GM19467 (cell line): ENCODE measurements at regions not wholly inside any gene's neighbourhood (a gene's known extent, or its start where the extent isn't known, plus 50 kb on each side); places are given as distances from the start of the nearest gene placed in this dataset.

ENCODE experiments used
- ATAC-seq: cut with Tn5 transposase; IDR thresholded peaks from one replicate; pipeline ENCODE4 v1.9.1; 2021; ENCODE audit warnings: mild to moderate bottlenecking, moderate library complexity; ENCODE audit not compliant: unreplicated experiment

- ATAC-seq = no peak
Observed at GRCh38 chr10:105834261-105835059, 1193.4 kb downstream of the SORCS3 start.

DNA sequence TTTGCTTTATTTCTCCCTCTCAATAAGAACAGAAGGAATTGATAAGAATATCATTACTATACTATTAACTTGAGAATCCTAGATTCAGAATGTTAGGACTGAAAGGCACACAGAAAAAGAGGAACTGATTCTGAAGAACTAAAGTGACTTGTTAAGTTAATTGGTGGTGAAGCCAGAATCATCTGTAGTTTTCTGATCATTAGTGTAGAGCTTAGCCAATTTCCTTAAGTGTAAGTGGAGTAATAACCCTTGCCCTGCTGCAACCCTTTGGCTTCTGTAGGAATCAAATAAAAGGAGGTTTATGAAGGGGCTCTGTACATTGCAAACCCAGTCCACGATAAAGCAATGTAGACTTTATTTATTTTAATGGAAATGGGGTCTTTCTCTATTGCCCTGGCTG lies 1186.0 kb downstream of the SORCS3 start:
- ATAC-seq = no peak

DNA sequence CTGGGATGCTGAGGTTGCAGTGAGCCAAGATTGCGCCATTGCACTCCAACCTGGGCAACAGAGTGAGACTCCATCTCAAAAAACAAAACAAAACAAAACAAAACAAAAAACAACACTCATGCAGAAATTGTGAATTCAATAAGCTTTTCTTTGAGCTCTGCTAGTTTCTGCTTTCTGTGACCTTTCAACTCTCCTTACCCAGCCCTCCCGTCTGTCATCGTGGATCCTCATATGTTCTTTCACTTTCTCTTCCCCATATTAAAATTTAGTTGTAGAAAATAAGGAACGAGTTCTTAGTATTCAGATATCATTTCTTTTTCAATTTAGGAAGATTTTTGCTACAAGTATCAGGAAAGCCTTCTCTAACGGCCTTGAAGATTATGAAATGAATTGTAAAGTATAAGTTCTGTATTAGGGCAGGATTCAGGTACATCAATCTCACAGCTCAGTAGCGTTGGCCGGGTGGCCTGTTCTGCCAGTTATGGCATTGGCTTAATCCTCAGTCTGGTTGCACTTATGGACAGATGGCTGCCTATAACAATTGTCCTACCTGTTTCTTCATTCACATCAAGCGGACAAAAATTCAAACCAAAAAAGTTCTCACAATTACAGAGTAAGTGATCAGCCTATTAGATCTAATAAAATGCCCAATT lies 1167.0 kb downstream of the SORCS3 start:
- ATAC-seq = no peak

DNA sequence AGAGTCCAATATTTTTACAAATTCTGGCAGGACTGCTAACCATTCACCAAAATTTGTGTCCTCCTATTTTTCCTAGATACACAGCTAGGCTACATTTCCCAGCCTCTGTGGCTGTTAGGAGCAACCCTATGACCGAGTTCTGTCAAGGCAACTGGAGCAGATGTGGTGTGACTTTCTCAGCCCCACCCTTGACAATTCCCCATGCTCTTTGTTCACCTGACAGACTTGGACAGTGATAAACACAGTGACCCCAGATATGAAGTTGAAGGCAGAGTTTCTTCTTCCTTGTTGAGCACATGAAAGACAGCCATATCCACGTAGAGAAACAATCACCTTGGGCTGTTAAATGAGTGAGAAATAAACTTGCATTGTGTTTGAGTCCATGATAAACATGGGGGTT lies 1162.1 kb downstream of the SORCS3 start:
- no peak for ATAC-seq

DNA sequence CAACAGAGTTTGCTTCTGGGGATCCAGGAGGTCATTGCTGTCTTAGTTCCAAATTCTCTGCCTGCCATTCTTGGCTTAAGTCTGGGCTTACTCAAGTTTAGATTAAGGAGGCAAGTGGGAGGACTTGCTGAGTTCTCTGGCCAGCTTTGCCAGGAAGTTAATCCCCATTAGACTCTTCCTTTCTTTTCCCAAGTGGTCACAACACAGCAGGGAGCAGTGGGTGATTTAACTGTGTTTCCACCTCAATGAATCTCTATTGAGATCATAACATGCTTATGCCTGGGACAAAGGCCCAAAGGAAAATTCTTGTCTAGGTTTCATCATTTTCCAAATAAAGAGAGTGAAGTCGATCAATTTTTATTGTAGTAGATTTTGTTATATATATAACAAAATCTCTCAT lies 1159.6 kb downstream of the SORCS3 start:
- no peak for ATAC-seq

- ATAC-seq = no peak
Observed at GRCh38 chr10:105798328-105798889, 1157.3 kb downstream of the SORCS3 start.

GRCh38 chr10:105797234-105797890 lies 1156.3 kb downstream of the SORCS3 start:
- no peak for ATAC-seq

DNA sequence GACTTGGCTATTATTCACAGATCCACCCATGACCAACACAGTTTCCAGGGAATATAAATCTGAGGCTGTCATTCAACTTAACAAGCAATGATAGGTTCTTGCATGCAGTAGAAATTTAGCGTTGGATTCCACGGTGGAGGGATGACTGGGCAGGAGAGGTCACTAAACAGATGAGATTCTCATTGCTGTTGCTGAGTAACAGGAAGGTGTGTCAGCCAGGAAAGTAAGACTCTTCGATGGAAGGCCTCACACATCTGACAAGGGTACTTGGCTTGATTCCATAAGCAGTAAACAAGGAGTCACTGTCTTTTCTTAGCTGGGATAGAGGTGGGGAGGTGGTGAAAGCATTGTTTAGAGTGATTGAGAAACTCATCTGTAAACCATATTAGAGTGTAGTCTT lies 1152.0 kb downstream of the SORCS3 start:
- no peak for ATAC-seq

GRCh38 chr10:105785721-105786120 lies 1144.6 kb downstream of the SORCS3 start:
- ATAC-seq = no peak

- no peak for ATAC-seq
Observed at GRCh38 chr10:105783936-105784483, 1142.9 kb downstream of the SORCS3 start.

DNA sequence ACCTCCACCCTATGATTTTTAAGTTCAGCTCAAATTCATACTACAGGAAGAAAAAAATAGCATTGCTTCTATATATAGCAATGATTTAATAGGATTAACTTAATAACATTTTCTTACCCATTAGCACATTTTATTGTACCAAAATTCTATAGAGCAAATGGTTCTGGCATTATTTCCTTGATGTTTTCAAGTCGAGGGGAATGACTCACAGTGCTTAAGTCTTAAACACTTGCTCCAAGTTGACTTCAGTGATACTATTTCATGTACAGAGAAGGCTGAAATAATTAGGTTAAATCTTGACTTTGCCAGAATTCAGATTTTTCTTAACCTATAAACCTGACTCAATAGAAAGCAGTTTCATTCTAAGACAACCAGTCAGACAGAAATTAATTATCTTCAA lies 1133.8 kb downstream of the SORCS3 start:
- no peak for ATAC-seq

DNA sequence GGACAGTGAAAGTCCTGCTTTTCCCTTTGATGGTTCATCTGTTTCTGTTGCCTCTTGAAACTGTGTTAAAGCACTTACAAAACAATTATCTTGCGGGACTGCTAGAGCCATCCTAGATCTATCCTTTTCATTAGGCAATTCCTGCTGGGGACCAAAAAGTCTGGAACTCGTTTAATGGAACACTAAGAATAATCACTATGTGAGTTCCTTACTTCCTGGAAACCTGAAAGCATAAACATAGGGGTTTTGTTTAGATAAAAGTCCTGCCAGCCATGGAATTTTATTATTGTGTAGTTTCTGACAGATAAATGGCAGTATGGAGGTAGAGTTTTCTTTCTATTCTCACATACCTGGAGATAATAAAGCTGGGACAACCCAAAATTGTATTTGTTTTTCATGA lies 1133.3 kb downstream of the SORCS3 start:
- ATAC-seq = no peak

DNA sequence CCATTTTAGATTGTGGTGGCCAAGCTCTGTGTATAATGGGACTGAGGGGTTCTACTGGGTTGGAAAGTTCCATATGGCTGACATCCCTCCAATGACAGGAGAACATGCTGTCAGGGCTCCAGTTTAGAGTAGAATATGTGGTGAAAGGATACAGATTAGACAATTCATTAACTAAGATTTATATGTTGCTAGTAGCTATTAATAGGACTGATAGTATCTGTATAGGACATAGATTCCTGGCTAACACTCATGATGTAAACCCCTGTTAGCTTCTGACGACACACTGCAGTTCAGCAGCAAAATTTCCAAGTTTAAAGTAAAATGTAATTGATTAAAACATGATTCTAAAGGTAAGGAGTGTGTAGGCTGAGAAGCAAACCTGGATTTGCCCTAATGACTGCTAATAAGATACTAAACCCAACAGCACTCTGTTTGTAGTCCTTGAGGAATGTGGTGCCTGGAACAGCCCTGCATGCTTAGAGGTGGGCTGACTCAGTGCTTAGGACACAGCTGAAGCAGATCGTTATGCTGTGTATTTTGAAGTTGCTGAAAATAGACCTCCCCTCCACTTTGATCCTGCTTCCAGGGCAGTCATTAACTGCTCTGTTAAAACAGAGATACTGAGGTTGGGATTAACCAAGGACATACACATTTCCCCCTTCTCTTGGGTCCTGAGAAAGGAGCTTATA lies 1129.6 kb downstream of the SORCS3 start:
- ATAC-seq = no peak

- ATAC-seq = no peak
Observed at GRCh38 chr10:105769248-105770184, 1128.4 kb downstream of the SORCS3 start.

DNA sequence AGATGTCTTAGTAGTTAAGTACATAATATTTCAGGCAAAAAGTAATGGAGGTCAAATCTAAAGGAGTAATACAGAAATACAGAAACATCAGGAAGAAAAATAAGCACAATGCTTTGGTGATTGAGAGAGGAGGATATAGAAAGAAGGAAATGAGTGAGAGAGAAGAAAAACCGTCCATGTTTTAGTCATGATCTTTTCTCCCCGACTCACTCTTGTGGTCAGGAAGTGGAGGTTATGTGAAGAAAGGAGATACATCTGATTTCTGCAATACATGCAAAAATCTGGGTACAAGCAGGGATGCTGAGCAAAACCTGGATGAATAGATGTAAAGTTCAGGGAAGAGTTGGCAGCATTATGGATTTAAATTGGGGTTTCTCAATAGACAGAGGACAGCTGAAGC lies 1122.5 kb downstream of the SORCS3 start:
- ATAC-seq = no peak

DNA sequence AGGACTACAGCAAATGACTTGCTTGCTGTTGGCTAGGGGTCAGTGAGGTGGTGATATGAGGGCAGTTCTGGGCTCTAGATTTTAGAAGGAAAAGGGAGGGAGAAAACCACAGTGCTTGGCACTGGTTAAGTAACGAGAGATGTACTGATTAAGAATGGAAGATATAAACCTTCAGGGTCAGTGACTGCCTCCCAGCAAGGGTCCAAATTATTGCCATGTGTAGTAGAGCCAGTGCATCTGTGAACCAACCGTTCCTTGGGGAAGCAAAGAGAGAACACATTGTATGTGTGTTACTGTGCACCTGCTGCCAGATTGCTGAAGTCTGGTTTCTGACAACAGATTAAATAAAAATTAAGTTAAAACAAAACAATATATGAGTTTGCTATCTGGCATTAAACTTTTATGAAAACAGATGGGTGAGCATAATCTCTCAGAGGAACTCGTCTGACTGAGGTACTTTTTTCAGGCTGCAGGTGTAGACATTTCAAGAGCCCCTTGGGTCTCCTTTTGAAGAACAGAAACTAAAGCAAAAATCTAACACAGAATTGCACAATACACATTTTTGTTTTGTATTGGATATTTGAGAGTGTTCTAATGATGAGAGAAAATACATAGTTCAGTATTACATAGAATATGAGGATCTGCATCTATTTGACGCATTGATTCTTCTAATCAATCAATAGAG lies 1120.6 kb downstream of the SORCS3 start:
- ATAC-seq = no peak

DNA sequence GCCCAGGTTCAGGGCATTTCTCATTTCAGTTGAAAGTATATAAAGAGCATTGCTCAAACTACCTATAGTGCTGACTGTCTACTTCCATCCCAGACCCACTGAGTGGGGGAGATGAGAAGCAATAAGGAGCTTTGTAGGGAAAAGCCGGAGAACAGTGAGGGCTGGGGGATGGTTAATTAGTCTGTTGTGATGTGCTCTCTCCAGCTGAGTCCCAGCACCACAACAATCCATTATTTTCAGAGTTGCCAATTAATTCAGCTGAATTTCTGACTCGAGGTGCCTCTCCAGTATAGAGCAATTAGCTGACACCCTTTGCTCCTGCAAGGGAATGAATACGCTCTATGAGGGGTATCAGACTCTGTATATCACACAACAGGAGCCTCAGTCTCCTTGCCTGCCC lies 1118.6 kb downstream of the SORCS3 start:
- no peak for ATAC-seq

DNA sequence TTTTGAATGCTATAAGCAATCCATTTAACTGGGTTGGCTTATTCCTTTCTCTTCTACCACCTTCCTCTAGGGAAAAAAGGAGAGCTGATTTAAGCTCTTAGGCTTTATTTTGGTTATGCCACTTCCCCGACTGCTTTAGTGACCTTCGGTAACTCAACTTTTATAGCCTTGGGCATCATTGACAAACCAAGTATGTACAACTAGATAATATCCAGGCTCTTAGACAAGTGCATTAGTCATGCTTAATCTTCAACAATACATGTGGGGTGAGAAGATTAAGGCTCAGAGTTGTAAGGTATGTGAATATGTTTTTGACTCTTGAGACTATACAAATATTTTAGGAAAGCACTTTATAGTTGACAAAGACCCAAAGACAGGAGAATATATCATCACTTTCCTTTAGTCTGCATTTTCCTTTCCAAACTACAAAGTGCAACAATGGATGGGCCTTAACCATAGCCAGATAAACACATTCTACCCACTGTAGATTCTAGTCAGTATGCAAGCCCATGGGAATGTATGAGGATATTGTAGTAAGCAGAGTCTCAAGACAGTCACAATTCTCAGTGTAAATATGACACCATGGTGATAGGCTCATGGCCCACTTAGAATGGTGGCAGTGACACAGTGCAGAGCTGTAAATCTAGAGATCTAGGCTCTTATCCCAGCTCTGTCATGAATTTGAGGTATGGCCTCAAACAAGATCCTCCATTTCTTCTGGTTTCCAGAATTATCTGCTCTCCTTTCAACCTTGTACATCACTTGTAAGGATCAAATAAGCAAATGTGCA lies 1117.3 kb downstream of the SORCS3 start:
- ATAC-seq = no peak
